RWPE2 (cell line): ENCODE measurements at regions not wholly inside any gene's neighbourhood (a gene's known extent, or its start where the extent isn't known, plus 50 kb on each side); places are given as distances from the start of the nearest gene placed in this dataset.
"Not testable (repeated sequence)": the region's sequence is repeated elsewhere in the genome, so short reads cannot be mapped to it uniquely, and the experiment has no call there.

Experiments used
- ATAC-seq: fragments of 200-7000 bp; cut with Tn5 transposase; 3 replicates; pipeline ENCODE4 v1.9.1; 2021; ENCODE audit warnings: low read depth
- DNase-seq: peaks from one replicate; pipeline ENCODE4 v3.0.0-alpha.2; 2020; ENCODE audit warnings: low spot score
- H3K27ac ChIP-seq: fragments of 450-650 bp; 2 replicates; pipeline ENCODE4 v1.5.1; 2017; ENCODE audit warnings: mild to moderate bottlenecking; ENCODE audit not compliant: poor library complexity, severe bottlenecking
- H3K27me3 ChIP-seq: fragments of 250-450 bp; sonication (Bioruptor Pico); 2 replicates; pipeline ENCODE4 v1.5.1; 2021; ENCODE audit warnings: mild to moderate bottlenecking, moderate library complexity; ENCODE audit not compliant: insufficient read depth, poor library complexity, severe bottlenecking
- H3K36me3 ChIP-seq: fragments of 250-450 bp; sonication (Bioruptor Pico); 2 replicates; pipeline ENCODE4 v1.5.1; 2020; ENCODE audit warnings: low read depth, mild to moderate bottlenecking, moderate library complexity
- H3K4me1 ChIP-seq: fragments of 250-450 bp; sonication (Bioruptor Pico); 2 replicates; pipeline ENCODE4 v1.5.1; 2021; ENCODE audit warnings: mild to moderate bottlenecking, moderate library complexity; ENCODE audit not compliant: insufficient read depth, poor library complexity, severe bottlenecking
- H3K4me3 ChIP-seq: fragments of 250-450 bp; sonication (Bioruptor Pico); 2 replicates; pipeline ENCODE4 v1.5.1; 2021; ENCODE audit warnings: mild to moderate bottlenecking, moderate library complexity; ENCODE audit not compliant: severe bottlenecking
- H3K9me3 ChIP-seq: fragments of 250-450 bp; sonication (Bioruptor Pico); 2 replicates; pipeline ENCODE4 v1.5.1; 2021; ENCODE audit warnings: mild to moderate bottlenecking, moderate library complexity; ENCODE audit not compliant: severe bottlenecking
- TF ChIP-seq, protein P1 (sequence below): fragments of 450-650 bp; IDR thresholded peaks from one replicate; pipeline ENCODE4 v1.5.1; 2017; ENCODE audit warnings: mild to moderate bottlenecking, moderate library complexity; ENCODE audit not compliant: poor library complexity, severe bottlenecking

GRCh38 chr5:12662545-12663314 is 758.5 kb upstream of the CTNND2 start:
- Histone ChIP-seq H3K27ac (no peak overlapping the region), H3K27me3 (no peaks in the 10 kb centered on the region), H3K36me3 (no peaks in the 10 kb centered on the region), H3K4me3 (no peak overlapping the region), H3K9me3 (no peaks in the 10 kb centered on the region), H3K4me1 (no peaks in the 10 kb centered on the region)
- ATAC-seq (no peak), DNase-seq (no peak)
- TF ChIP-seq, protein P1, sequence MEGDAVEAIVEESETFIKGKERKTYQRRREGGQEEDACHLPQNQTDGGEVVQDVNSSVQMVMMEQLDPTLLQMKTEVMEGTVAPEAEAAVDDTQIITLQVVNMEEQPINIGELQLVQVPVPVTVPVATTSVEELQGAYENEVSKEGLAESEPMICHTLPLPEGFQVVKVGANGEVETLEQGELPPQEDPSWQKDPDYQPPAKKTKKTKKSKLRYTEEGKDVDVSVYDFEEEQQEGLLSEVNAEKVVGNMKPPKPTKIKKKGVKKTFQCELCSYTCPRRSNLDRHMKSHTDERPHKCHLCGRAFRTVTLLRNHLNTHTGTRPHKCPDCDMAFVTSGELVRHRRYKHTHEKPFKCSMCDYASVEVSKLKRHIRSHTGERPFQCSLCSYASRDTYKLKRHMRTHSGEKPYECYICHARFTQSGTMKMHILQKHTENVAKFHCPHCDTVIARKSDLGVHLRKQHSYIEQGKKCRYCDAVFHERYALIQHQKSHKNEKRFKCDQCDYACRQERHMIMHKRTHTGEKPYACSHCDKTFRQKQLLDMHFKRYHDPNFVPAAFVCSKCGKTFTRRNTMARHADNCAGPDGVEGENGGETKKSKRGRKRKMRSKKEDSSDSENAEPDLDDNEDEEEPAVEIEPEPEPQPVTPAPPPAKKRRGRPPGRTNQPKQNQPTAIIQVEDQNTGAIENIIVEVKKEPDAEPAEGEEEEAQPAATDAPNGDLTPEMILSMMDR: no peak

GRCh38 chr5:12661617-12662370 is 757.5 kb upstream of the CTNND2 start:
- peak; percentile 54 for DNase-seq
- Histone ChIP-seq H3K36me3 (no peaks in the 10 kb centered on the region), H3K9me3 (no peaks in the 10 kb centered on the region), H3K4me3 (no peak overlapping the region), H3K27me3 (no peaks in the 10 kb centered on the region), H3K27ac (no peak overlapping the region), H3K4me1 (no peaks in the 10 kb centered on the region)
- no peak for ATAC-seq
- TF ChIP-seq, protein P1: no peak

DNA sequence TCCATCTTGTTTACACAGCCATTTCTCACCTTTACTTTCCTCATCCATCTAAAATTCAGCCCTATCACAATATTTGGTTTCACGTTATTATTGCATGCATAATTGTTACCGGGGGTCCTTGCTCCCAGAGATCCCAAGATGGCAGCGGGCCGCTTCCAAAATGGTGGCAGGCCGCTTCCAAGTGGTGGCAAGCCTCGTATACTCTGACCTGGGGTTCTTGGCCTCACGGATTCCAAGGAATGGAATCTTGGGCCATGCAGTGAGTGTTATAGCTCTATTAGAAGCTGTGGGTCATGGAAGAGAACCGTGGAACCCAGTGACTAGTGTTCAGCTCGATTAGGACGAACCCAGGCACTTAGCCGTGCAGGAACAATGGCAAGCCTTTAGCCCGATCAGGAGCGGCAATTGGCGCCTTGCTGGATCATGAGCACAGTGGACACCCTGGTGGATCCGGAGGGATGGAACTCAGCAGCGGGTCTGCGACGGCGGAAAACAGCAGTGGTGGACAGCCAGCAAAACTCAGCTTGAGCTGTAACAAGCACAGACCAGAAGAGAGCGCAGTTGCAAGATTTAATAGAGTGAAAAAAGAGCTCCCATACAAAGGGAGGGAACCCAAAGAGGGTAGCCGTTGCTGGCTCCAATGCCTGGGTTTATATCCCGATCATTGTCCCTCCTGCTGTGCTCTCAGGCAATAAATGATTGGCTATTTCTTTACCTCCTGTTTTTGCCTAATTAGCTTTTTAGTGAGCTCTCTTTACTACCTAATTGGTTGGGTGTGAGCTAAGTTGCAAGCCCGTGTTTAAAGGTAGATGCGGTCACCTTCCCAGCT is 756.2 kb upstream of the CTNND2 start:
- H3K4me3 ChIP-seq, H3K4me1 ChIP-seq, H3K27me3 ChIP-seq, DNase-seq, ATAC-seq, H3K27ac ChIP-seq, H3K36me3 ChIP-seq, H3K9me3 ChIP-seq: not testable (repeated sequence)

GRCh38 chr5:12659686-12660085 is 755.4 kb upstream of the CTNND2 start:
- ATAC-seq: no peak
- Histone ChIP-seq H3K4me3 (no peak overlapping the region), H3K4me1 (no peaks in the 10 kb centered on the region), H3K27me3 (no peaks in the 10 kb centered on the region), H3K36me3 (no peaks in the 10 kb centered on the region), H3K27ac (no peak overlapping the region), H3K9me3 (no peaks in the 10 kb centered on the region)
- no peak for DNase-seq
- TF ChIP-seq, protein P1: no peak

DNA sequence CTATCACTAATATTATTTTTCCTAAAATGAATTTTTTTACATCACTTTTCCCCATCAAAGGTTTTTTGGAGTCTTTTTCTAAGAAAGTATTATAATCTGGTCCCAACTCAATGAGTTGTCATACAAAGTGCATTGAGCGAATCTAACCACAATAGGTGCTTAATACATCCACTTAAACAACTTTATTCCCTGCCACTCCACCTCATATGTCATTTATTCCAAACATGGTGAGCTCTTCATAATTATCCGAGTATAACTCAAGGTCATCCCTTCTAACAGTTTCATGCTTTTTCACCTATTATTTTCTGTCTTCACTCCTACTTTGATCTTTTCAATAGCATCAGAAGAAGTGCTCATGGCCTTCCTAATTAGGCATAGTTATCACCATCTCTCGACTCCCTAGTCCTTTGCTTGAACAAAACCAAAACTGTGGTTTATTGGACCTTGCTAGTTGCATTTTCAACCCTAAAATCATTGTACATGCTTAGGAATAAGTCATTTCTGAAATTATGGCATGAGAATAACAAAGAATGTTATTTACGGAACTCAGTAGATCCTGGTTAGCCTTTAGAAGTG is 754.7 kb upstream of the CTNND2 start:
- H3K27ac ChIP-seq: no peak overlapping the region
- TF ChIP-seq, protein P1: no peak

DNA sequence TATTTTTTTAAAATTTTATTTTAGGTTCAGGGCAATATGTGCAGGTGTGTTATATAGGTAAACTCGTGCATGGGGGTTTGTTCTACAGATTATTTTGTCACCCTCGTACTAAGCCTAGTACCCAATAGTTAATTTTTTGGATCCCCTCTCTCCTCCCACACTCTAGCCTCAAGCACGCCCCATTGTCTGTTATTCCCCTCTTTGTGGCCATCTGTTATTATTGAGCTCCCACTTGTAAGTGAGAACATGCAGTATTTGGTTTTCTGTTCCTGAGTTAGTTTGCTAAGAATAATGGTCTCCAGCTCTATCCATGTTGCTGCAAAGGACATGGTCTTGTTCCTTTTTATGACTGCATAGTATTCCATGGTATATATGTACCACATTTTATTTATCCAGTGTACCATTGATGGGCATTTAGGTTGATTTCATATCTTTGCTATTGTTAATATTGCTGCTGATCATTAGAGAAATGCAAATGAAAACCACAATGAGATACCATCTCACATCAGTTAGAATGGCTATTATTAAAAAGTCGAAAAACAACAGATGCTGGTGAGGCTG is 753.7 kb upstream of the CTNND2 start:
- not testable (repeated sequence) for H3K27ac ChIP-seq, H3K36me3 ChIP-seq, ATAC-seq, H3K4me3 ChIP-seq, H3K9me3 ChIP-seq, H3K27me3 ChIP-seq, DNase-seq, H3K4me1 ChIP-seq

More for the DNA sequence above, 754.7 kb upstream of the CTNND2 start:
- ATAC-seq: no peak
- no peaks in the 10 kb centered on the region for H3K9me3 ChIP-seq
- no peaks in the 10 kb centered on the region for H3K4me1 ChIP-seq
- DNase-seq: no peak
- no peaks in the 10 kb centered on the region for H3K27me3 ChIP-seq
- H3K36me3 ChIP-seq: no peaks in the 10 kb centered on the region
- H3K4me3 ChIP-seq: no peak overlapping the region
